Ovary (tissue), 7 donors: ENCODE measurements at regions not wholly inside any gene's neighbourhood (a gene's known extent, or its start where the extent isn't known, plus 50 kb on each side); places are given as distances from the start of the nearest gene placed in this dataset.

Source experiments
- DNase-seq, 5 donors: peaks; one replicate each; pipeline ENCODE4 v3.0.0-alpha.2; 2019 to 2020
- H3K27ac ChIP-seq, 2 donors: fragments of 200-600 bp; one replicate each; pipeline versions ENCODE4 v1.5.1 to v1.8.0; 2019 to 2022
- H3K27me3 ChIP-seq: fragments of 200-600 bp; one replicate; pipeline ENCODE4 v1.8.0; 2022
- H3K36me3 ChIP-seq: fragments of 200-600 bp; sonication (generic); one replicate; pipeline ENCODE4 v1.5.1; 2019
- H3K4me1 ChIP-seq: one replicate; pipeline ENCODE4 v1.8.1; 2013; ENCODE audit warnings: mild to moderate bottlenecking, moderate library complexity; ENCODE audit not compliant: insufficient read depth
- H3K4me3 ChIP-seq: fragments of 200-600 bp; sonication (generic); one replicate; pipeline ENCODE4 v1.5.1; 2017
- H3K9me3 ChIP-seq, 2 donors: fragments of 200-600 bp in 1 of 2; sonication (generic) in 1 of 2; one replicate each; pipeline versions ENCODE4 v1.5.1 to v1.8.1; 2013 to 2019; ENCODE audit warnings: mild to moderate bottlenecking in 1 of 2, moderate library complexity in 1 of 2
- EP300 ChIP-seq: sonication (generic); formaldehyde crosslinking; IDR thresholded peaks from one replicate; pipeline ENCODE4 v1.6.1; 2017; ENCODE audit warnings: antibody characterized with exemption
- POLR2A ChIP-seq: fragments of 450-650 bp; IDR thresholded peaks from one replicate; pipeline ENCODE4 v1.6.1; 2017; ENCODE audit warnings: antibody characterized with exemption, mild to moderate bottlenecking, moderate library complexity
- WGBS, 3 donors: extraction: QIAGEN DNeasy Blood & Tissue Kit in 1 of 3; methylation state at CpG; one replicate each; pipeline versions ENCODE4 v1.1.5 to v1.1.7; 2013 to 2017; 5-methylcytosine and 5-hydroxymethylcytosine counted together
- intact Hi-C, 4 donors: fragments of 100-400 bp; cut with DNase I; formaldehyde crosslinking; loops; one replicate each; pipeline versions ENCODE4 v1.11.0 to v1.15.1; 2022 to 2023
- TF ChIP-seq, protein P1 (sequence below), 3 donors: fragments of 450-650 bp in 2 of 3; fragments of 200-600 bp in 1 of 3; IDR thresholded peaks; one replicate each; pipeline versions ENCODE4 v1.5.1 to v1.8.0; 2016 to 2022; ENCODE audit warnings: antibody characterized with exemption in 3 of 3, mild to moderate bottlenecking in 1 of 3
- donor health status: DM: no; HTN: no; CAD: no; lungs with moderate emphysema.
- donor health status: DM: no; HTN: no; CAD: no.
- donor health status: Bipolar disorder and iron deficiency.
- donor health status: DM: no; HTN: no; CAD: no.
- donor health status: DM: yes; HTN: yes; CAD: no.

DNA sequence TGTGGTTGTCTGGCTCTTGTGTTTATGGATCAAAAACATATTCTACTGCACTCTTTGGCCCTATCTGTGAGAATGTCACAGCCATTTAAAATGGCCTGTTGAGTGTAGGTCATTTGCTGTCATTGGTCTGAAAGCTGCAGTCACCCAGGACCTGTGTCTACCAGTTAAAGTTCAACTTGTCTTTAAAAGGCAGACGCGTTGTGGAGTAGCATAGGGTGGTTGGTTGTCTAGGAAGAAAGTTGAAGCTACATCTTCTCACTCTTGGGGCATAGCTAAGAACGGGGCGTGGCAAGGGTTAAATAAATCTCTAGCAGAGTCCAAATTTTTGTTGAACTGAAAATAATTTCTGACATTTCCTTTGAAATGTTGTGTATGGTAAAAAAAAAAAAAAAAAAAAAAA, 110.7 kb upstream of the E2F8 start:
- Histone ChIP-seq H3K4me1 (no peaks in the 10 kb centered on the region), H3K9me3 (no peaks in the 10 kb centered on the region), H3K27me3 (no peaks in the 10 kb centered on the region), H3K27ac (no peak overlapping the region), H3K4me3 (no peak overlapping the region), H3K36me3 (no peaks in the 10 kb centered on the region)
- WGBS, 3 donors: 88 to 93% (median 89%) methylated on average over 4 of the region's 4 CpGs
- intact Hi-C loops: no loop called here
- no peak for TF ChIP-seq POLR2A
- TF ChIP-seq, protein P1, sequence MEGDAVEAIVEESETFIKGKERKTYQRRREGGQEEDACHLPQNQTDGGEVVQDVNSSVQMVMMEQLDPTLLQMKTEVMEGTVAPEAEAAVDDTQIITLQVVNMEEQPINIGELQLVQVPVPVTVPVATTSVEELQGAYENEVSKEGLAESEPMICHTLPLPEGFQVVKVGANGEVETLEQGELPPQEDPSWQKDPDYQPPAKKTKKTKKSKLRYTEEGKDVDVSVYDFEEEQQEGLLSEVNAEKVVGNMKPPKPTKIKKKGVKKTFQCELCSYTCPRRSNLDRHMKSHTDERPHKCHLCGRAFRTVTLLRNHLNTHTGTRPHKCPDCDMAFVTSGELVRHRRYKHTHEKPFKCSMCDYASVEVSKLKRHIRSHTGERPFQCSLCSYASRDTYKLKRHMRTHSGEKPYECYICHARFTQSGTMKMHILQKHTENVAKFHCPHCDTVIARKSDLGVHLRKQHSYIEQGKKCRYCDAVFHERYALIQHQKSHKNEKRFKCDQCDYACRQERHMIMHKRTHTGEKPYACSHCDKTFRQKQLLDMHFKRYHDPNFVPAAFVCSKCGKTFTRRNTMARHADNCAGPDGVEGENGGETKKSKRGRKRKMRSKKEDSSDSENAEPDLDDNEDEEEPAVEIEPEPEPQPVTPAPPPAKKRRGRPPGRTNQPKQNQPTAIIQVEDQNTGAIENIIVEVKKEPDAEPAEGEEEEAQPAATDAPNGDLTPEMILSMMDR (IDR thresholded peaks at IDR 0.05): no peak
- TF ChIP-seq EP300: no peak
- DNase-seq: no peak

DNA sequence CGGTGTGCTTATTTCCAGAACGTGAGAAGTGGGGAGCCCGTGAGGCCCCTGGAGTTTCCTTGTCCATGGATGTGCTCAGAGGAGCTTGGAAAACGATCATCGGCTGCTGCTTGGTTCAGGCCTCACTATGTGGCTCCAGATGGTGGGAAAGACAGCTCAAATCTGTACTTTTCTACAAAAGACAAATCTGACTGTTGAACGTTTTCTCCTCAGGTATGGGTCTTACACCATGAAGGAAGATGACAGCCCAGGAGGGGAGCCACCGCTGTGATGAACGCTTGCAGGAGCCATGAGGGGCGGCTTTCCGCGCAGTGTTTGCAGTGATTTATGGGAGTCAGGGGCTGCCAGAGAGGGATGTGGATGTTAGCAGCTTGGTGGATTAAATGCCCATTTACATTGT, 109.4 kb upstream of the E2F8 start:
- intact Hi-C loops: no loop called here
- no peak for TF ChIP-seq POLR2A
- no peak for TF ChIP-seq EP300
- TF ChIP-seq, protein P1 (IDR thresholded peaks at IDR 0.05): no peak
- H3K27ac ChIP-seq: no peak overlapping the region

DNA sequence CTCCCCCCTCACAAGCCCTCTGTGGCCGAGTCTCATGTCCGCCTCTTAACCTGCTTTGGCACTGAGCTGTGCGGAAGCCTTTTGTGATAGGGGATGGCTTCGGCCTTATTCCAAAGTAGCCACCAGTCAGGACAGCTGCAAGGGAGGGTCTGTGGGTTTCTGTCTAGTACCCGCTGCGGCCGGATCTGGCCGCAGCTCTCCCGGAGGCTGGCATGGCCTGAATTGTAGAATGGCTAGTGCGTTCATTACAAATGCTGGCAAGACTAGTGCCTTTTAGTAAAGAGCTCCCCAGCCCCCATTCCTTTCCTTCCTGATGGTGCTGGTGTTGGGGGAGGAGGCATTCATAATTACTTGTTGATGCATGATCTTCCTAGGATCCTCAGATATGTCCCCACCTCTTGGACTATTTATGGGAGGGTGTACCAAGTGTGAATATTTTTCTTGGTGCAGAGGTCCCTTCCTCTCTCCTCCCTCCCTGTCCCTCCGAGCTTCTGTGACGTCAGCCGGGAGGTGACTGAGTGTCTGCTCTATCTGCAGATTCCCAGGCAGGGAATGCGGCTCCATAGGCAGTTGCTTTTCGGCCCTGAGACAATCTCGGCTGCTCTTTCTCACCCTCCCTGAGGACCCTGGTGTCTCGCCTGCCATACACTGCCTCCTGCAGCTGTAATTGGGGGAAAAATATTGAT, 108.7 kb upstream of the E2F8 start:
- Histone ChIP-seq H3K9me3 (no peaks in the 10 kb centered on the region), H3K27me3 (no peaks in the 10 kb centered on the region), H3K4me3 (no peak overlapping the region), H3K4me1 (peaks cover 2% of the 10 kb centered on the region), H3K36me3 (no peaks in the 10 kb centered on the region), H3K27ac (no peak overlapping the region)
- DNase-seq: no peak
- intact Hi-C loops: no loop called here
- TF ChIP-seq POLR2A (no peak), EP300 (no peak)
- TF ChIP-seq, protein P1 (IDR thresholded peaks at IDR 0.05): no peak
- WGBS, 3 donors: 44 to 51% (median 49%) methylated on average over 17 of the region's 17 CpGs

More for the DNA sequence above, 109.4 kb upstream of the E2F8 start:
- 51 to 56% (median 54%) methylated on average over 11 of the region's 11 CpGs for WGBS, 3 donors
- H3K4me1 ChIP-seq: no peaks in the 10 kb centered on the region
- H3K27me3 ChIP-seq: no peaks in the 10 kb centered on the region
- no peaks in the 10 kb centered on the region for H3K9me3 ChIP-seq
- no peaks in the 10 kb centered on the region for H3K36me3 ChIP-seq
- no peak overlapping the region for H3K4me3 ChIP-seq
- no peak for DNase-seq

DNA sequence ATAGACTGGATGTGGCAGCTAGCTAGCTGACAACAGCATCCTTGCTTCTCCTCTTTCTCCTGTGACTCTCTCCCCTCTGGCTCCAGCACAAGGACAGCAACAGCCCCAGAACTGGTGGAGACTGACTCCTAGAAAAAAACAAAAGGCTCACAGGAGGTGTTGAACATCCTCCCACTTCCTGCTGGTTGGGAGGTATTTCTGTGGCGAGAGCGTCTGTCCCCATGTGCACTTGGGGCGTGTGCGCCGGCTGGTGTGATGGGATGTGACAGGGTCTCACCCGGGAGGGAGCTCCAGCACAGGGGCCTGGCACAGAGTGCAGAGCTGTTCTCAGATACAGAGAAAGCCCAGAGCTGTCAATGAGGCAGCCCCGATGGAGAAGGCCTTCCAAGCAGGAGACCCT, 107.2 kb upstream of the E2F8 start:
- no peak for DNase-seq
- TF ChIP-seq POLR2A (no peak), EP300 (no peak)
- TF ChIP-seq, protein P1 (IDR thresholded peaks at IDR 0.05): no peak
- Histone ChIP-seq H3K4me1 (peaks cover 2% of the 10 kb centered on the region), H3K36me3 (no peaks in the 10 kb centered on the region), H3K4me3 (no peak overlapping the region), H3K9me3 (no peaks in the 10 kb centered on the region), H3K27ac (no peak overlapping the region), H3K27me3 (no peaks in the 10 kb centered on the region)
- intact Hi-C loops: no loop called here
- 41 to 53% (median 41%) methylated on average over 7 of the region's 7 CpGs for WGBS, 3 donors
